Stimulated activated CD8-positive, alpha-beta memory T cell treated with anti-CD3 and anti-CD28 coated beads, Interleukin-4, amount 100 ng/mL, for 48 hours (primary cell): ENCODE measurements at regions not wholly inside any gene's neighbourhood (a gene's known extent, or its start where the extent isn't known, plus 50 kb on each side); places are given as distances from the start of the nearest gene placed in this dataset.
"Not testable (repeated sequence)": the region's sequence is repeated elsewhere in the genome, so short reads cannot be mapped to it uniquely, and the experiment has no call there.

Experiments used
- DNase-seq: peaks from one replicate; pipeline ENCODE4 v3.0.0-alpha.2; 2020

- no peak for DNase-seq
Measured at GRCh38 chr21:35982717-35983116, 77.6 kb downstream of the SETD4 start.

- no peak for DNase-seq
Measured at GRCh38 chr21:35981514-35982070, 78.7 kb downstream of the SETD4 start.

- DNase-seq, result no peak
Measured at GRCh38 chr21:35980821-35981220, 79.5 kb downstream of the SETD4 start.

GRCh38 chr21:35977860-35978259 lies 82.5 kb downstream of the SETD4 start:
- not testable (repeated sequence) for DNase-seq

- DNase-seq, result no peak
Measured at GRCh38 chr21:35976929-35977328, 83.4 kb downstream of the SETD4 start.

GRCh38 chr21:35976481-35976880 lies 83.8 kb downstream of the SETD4 start:
- no peak for DNase-seq

- DNase-seq, result no peak
Measured at GRCh38 chr21:35974775-35975174, 85.6 kb downstream of the SETD4 start.

GRCh38 chr21:35971824-35972223 lies 88.5 kb downstream of the SETD4 start:
- DNase-seq, result no peak

- DNase-seq, result no peak
Measured at GRCh38 chr21:35969281-35969680, 91.0 kb downstream of the SETD4 start.

- DNase-seq, result no peak
Measured at GRCh38 chr21:35968564-35968963, 91.8 kb downstream of the SETD4 start.

- no peak for DNase-seq
Measured at GRCh38 chr21:35965699-35966098, 94.6 kb downstream of the SETD4 start.

- no peak for DNase-seq
Measured at GRCh38 chr21:35963920-35964451, 96.3 kb downstream of the SETD4 start.

GRCh38 chr21:35962917-35963316 lies 97.4 kb downstream of the SETD4 start:
- no peak for DNase-seq

GRCh38 chr21:35954066-35954465 lies 106.3 kb downstream of the SETD4 start:
- DNase-seq, result no peak

GRCh38 chr21:35953597-35953996 lies 106.7 kb downstream of the SETD4 start:
- DNase-seq, result no peak

GRCh38 chr21:35952651-35953340 lies 107.5 kb downstream of the SETD4 start:
- no peak for DNase-seq

GRCh38 chr21:35948982-35949381 lies 111.3 kb downstream of the SETD4 start:
- DNase-seq, result no peak

- no peak for DNase-seq
Measured at GRCh38 chr21:35945089-35945671, 115.1 kb downstream of the SETD4 start.

- no peak for DNase-seq
Measured at GRCh38 chr21:35943752-35944151, 116.6 kb downstream of the SETD4 start.

GRCh38 chr21:35942211-35943144 lies 117.8 kb downstream of the SETD4 start:
- no peak for DNase-seq

GRCh38 chr21:35940074-35940927 lies 120.0 kb downstream of the SETD4 start:
- no peak for DNase-seq

GRCh38 chr21:35938446-35938845 lies 121.9 kb downstream of the SETD4 start:
- no peak for DNase-seq
